Spleen (tissue), 11 donors: ENCODE measurements at regions not wholly inside any gene's neighbourhood (a gene's known extent, or its start where the extent isn't known, plus 50 kb on each side); places are given as distances from the start of the nearest gene placed in this dataset.

ENCODE experiments used
- DNase-seq: peaks from one replicate; pipeline ENCODE4 v3.0.0-alpha.2; 2020
- H3K27ac ChIP-seq, 8 donors: fragments of 200-600 bp; sonication (generic) in 7 of 8; 1 replicate in 4 of 8; 2 replicates in 4 of 8; pipeline versions ENCODE4 v1.5.0 to v1.8.0; 2016 to 2021; ENCODE audit warnings: inconsistent platforms in 4 of 8, mild to moderate bottlenecking in 4 of 8, moderate library complexity in 1 of 8
- H3K27me3 ChIP-seq, 7 donors: fragments of 200-600 bp; sonication (generic) in 6 of 7; replicated peaks in 1 of 7; 1 replicate in 4 of 7; 2 replicates in 3 of 7; pipeline versions ENCODE4 v1.5.0 to v1.8.0; 2016 to 2021; ENCODE audit warnings: inconsistent platforms in 3 of 7, mild to moderate bottlenecking in 1 of 7
- H3K36me3 ChIP-seq, 6 donors: fragments of 200-600 bp; sonication (generic) in 5 of 6; 1 replicate in 4 of 6; 2 replicates in 2 of 6; pipeline versions ENCODE4 v1.5.0 to v1.8.0; 2016 to 2021; ENCODE audit warnings: inconsistent platforms in 2 of 6
- H3K4me1 ChIP-seq, 6 donors: fragments of 200-600 bp; sonication (generic) in 5 of 6; 1 replicate in 3 of 6; 2 replicates in 3 of 6; pipeline versions ENCODE4 v1.5.0 to v1.8.0; 2016 to 2021; ENCODE audit warnings: inconsistent platforms in 3 of 6
- H3K4me3 ChIP-seq, 8 donors: fragments of 200-600 bp; sonication (generic) in 7 of 8; 1 replicate in 4 of 8; 2 replicates in 4 of 8; pipeline versions ENCODE4 v1.5.0 to v1.8.0; 2016 to 2021; ENCODE audit warnings: inconsistent platforms in 4 of 8, mild to moderate bottlenecking in 4 of 8, moderate library complexity in 2 of 8
- H3K9me3 ChIP-seq, 8 donors: fragments of 200-600 bp; sonication (generic) in 7 of 8; 1 replicate in 4 of 8; 2 replicates in 4 of 8; pipeline versions ENCODE4 v1.5.0 to v1.8.0; 2016 to 2021; ENCODE audit warnings: inconsistent platforms in 4 of 8
- POLR2A ChIP-seq, 3 donors: fragments of 450-650 bp; IDR thresholded peaks; one replicate each; pipeline ENCODE4 v1.5.1; 2017; ENCODE audit warnings: antibody characterized with exemption in 3 of 3, mild to moderate bottlenecking in 1 of 3
- POLR2AphosphoS5 ChIP-seq, 3 donors: sonication (generic); formaldehyde crosslinking; IDR thresholded peaks; one replicate each; pipeline ENCODE4 v1.5.1; 2017; ENCODE audit warnings: antibody characterized with exemption in 3 of 3
- WGBS, 5 donors: extraction: QIAGEN DNeasy Blood & Tissue Kit in 3 of 5; methylation state at CpG; one replicate each; pipeline versions ENCODE4 v1.1.5 to v1.1.7; 2013 to 2018; 5-methylcytosine and 5-hydroxymethylcytosine counted together
- intact Hi-C: fragments of 100-400 bp; cut with DNase I; formaldehyde crosslinking; loops from one replicate; pipeline ENCODE4 v1.15.0; 2023; ENCODE audit warnings: low total_unique reads
- TF ChIP-seq, protein P1 (sequence below), 11 experiments: fragments of 200-600 bp in 7 of 11; fragments of 450-650 bp in 4 of 11; sonication (generic) in 4 of 11; IDR thresholded peaks in 8 of 11; conservative IDR thresholded peaks in 3 of 11; 1 replicate in 7 of 11; 2 replicates in 4 of 11; pipeline versions ENCODE4 v1.4.0 to v1.8.0; 2016 to 2021; ENCODE audit warnings: antibody characterized with exemption in 11 of 11, inconsistent platforms in 4 of 11, mild to moderate bottlenecking in 1 of 11
- donor health status: healthy with polysubstance abuse.
- donor health status: DM: no; HTN: no; CAD: no; lungs with moderate emphysema.
- donor health status: DM: no; HTN: no; CAD: no.
- donor health status: Bipolar disorder and iron deficiency.
- donor health status: healthy.
- donor health status: DM: no; HTN: no; CAD: no.
- donor health status: DM: yes; HTN: yes; CAD: no.

DNA sequence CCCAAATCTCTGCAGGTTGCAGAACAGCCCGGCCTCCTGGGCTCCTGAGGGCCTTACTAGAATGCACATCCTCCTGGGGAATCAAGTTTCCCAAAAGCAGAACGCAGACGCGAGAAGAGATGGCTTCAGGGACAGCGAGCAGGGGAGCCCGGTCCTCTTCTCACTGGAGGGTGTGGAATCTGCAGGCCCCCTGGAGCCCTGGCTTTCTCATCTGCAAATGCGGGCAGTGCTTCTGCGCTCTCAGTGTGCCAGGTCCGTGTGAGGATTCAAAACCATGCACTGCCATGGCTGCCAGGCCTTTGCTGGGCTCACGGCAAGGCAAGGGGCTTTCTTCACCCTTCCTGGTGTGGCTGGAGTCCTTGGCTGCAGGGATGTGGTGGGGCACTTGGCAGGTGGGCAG lies 330.9 kb upstream of the MKI67 start:
- Histone ChIP-seq H3K9me3 (no peaks in the 10 kb centered on the region), H3K27ac (no peak overlapping the region), H3K4me3 (no peak overlapping the region), H3K27me3 (peaks cover 0 to 18% (median 0%) of the 10 kb centered on the region in 7 donors), H3K4me1 (no peaks in the 10 kb centered on the region), H3K36me3 (no peaks in the 10 kb centered on the region)
- TF ChIP-seq, protein P1, sequence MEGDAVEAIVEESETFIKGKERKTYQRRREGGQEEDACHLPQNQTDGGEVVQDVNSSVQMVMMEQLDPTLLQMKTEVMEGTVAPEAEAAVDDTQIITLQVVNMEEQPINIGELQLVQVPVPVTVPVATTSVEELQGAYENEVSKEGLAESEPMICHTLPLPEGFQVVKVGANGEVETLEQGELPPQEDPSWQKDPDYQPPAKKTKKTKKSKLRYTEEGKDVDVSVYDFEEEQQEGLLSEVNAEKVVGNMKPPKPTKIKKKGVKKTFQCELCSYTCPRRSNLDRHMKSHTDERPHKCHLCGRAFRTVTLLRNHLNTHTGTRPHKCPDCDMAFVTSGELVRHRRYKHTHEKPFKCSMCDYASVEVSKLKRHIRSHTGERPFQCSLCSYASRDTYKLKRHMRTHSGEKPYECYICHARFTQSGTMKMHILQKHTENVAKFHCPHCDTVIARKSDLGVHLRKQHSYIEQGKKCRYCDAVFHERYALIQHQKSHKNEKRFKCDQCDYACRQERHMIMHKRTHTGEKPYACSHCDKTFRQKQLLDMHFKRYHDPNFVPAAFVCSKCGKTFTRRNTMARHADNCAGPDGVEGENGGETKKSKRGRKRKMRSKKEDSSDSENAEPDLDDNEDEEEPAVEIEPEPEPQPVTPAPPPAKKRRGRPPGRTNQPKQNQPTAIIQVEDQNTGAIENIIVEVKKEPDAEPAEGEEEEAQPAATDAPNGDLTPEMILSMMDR (IDR thresholded peaks at IDR 0.05 in 8 of 11, conservative IDR thresholded peaks at IDR 0.05 in 3 of 11) = no peak
- TF ChIP-seq POLR2AphosphoS5 (IDR thresholded peaks at IDR 0.05) = no peak
- no peak for TF ChIP-seq POLR2A (IDR thresholded peaks at IDR 0.05)
- WGBS, 5 donors = 82 to 88% (median 85%) methylated on average over 7 to 10 of the region's 10 CpGs
- intact Hi-C loops = no loop called here
- peak; percentile 44 for DNase-seq

DNA sequence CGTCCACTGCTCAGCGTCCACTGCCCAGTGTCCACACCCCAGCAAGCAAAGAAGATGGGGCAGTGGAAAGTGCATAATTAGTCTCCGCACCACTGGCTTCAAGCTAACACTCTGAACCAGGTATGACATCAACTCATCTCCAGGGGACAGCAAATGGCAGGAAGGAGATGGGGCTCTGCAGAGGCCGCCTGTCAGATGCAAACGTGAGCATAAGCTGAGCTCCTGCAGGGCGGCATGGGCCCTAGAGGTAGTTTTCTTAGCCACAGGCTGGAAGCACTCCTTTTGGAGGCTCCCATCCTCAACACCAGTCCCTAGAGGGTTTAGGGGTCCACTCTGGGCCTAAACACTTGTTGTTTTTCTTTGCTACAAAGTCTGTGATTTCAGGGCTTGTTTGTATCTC lies 335.8 kb upstream of the MKI67 start:
- no peak overlapping the region for H3K4me3 ChIP-seq
- peaks cover 0 to 9% (median 0%) of the 10 kb centered on the region in 8 donors for H3K9me3 ChIP-seq
- 67 to 76% (median 71%) methylated on average over 6 of the region's 6 CpGs for WGBS, 5 donors
- peak; percentile 36 for DNase-seq
- H3K27ac ChIP-seq = no peak overlapping the region
- H3K36me3 ChIP-seq = no peaks in the 10 kb centered on the region
- intact Hi-C loops = no loop called here
- TF ChIP-seq, protein P1 (IDR thresholded peaks at IDR 0.05 in 8 of 11, conservative IDR thresholded peaks at IDR 0.05 in 3 of 11) = no peak
- TF ChIP-seq POLR2AphosphoS5 (IDR thresholded peaks at IDR 0.05) (no peak), POLR2A (IDR thresholded peaks at IDR 0.05) (no peak)
- peaks cover 0 to 41% (median 0%) of the 10 kb centered on the region in 7 donors for H3K27me3 ChIP-seq
- no peaks in the 10 kb centered on the region for H3K4me1 ChIP-seq

DNA sequence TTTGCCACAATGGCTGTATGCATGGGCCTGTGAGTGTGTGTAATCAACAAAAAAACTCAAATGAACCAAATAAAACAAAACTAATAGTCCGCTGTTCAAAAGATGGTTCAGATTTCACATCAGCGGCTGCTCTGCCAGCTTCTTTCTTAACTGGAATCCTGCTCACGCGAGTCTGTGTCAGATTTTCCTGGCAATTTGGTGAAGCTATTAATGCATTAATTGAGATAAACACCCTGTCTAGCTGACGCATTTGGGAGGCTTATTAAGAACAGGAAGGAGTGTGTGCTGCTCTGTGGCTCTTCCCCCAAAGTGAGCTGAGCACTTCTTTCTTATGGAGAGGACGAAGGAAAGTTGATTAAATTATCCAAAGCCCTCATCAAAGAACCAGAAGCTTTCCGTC lies 336.6 kb upstream of the MKI67 start:
- Histone ChIP-seq H3K9me3 (peaks cover 0 to 9% (median 0%) of the 10 kb centered on the region in 8 donors), H3K4me1 (no peaks in the 10 kb centered on the region), H3K36me3 (no peaks in the 10 kb centered on the region), H3K4me3 (no peak overlapping the region), H3K27me3 (peaks cover 0 to 41% (median 0%) of the 10 kb centered on the region in 7 donors), H3K27ac (no peak overlapping the region)
- 56 to 71% (median 67%) methylated on average over 7 of the region's 7 CpGs for WGBS, 5 donors
- intact Hi-C loops = no loop called here
- TF ChIP-seq POLR2A (IDR thresholded peaks at IDR 0.05) (no peak), POLR2AphosphoS5 (IDR thresholded peaks at IDR 0.05) (no peak)
- TF ChIP-seq, protein P1 (IDR thresholded peaks at IDR 0.05 in 8 of 11, conservative IDR thresholded peaks at IDR 0.05 in 3 of 11) = no peak
- no peak for DNase-seq

DNA sequence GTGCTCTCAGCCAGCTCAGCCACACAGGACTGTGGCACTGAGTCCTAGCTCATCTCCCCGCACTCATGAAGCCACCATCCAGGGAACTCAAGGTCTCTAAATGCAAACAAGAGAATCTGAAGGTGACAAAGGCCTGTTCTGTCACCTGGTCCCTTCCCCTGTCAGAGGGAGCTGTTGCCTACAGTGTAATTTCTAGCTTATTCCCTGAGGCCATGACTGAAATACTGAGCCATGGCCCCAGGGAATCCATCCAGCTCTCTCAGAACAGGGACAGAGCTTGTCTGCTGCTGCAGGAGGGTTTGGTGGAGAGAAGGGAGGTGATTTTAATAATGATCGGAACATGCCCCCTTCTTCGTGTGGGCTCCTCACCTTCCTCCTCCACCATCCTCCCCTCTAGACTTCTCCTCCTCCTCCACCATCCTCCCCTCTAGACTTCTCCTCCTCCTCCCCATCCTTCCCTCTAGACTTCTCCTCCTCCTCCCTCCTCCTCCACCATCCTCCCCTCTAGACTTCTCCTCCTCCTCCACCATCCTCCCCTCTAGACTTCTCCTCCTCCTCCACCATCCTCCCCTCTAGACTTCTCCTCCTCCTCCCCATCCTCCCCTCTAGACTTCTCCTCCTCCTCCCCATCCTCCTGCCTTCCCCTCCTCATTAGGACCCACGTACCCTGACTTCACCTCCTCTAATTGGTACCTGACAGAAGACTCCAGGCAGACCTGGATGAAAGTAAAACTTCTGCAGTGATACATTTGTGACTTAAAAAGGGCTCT lies 338.0 kb upstream of the MKI67 start:
- DNase-seq = peak; percentile 81
- WGBS, 5 donors = 73 to 91% (median 82%) methylated on average over 4 of the region's 4 CpGs
- intact Hi-C loops = no loop called here
- no peak overlapping the region for H3K27ac ChIP-seq
- H3K9me3 ChIP-seq = peaks cover 0 to 9% (median 0%) of the 10 kb centered on the region in 8 donors
- no peak overlapping the region for H3K4me3 ChIP-seq
- peaks cover 0 to 46% (median 0%) of the 10 kb centered on the region in 7 donors for H3K27me3 ChIP-seq
- TF ChIP-seq, protein P1 (IDR thresholded peaks at IDR 0.05 in 8 of 11, conservative IDR thresholded peaks at IDR 0.05 in 3 of 11) = no peak
- TF ChIP-seq POLR2AphosphoS5 (IDR thresholded peaks at IDR 0.05) (no peak), POLR2A (IDR thresholded peaks at IDR 0.05) (no peak)
- no peaks in the 10 kb centered on the region for H3K36me3 ChIP-seq
- no peaks in the 10 kb centered on the region for H3K4me1 ChIP-seq
